CD14-positive monocyte (primary cell): ENCODE measurements at regions not wholly inside any gene's neighbourhood (a gene's known extent, or its start where the extent isn't known, plus 50 kb on each side); places are given as distances from the start of the nearest gene placed in this dataset.

Source experiments
- DNase-seq, 3 donors: peaks; one replicate each; pipeline ENCODE4 v3.0.0-alpha.2; 2011 to 2022
- H2AFZ ChIP-seq: 2 replicates; pipeline ENCODE4 v1.6.0; 2012; ENCODE audit warnings: mild to moderate bottlenecking, low read depth, low read length, inconsistent platforms; ENCODE audit not compliant: insufficient read depth, poor library complexity, severe bottlenecking
- H3K27ac ChIP-seq, 2 donors: 1 replicate in 1 of 2; 2 replicates in 1 of 2; pipeline ENCODE4 v1.5.1; 2012 to 2013; ENCODE audit warnings: low read length in 2 of 2, control low read depth in 1 of 2, inconsistent platforms in 1 of 2, low read depth in 1 of 2, mild to moderate bottlenecking in 1 of 2
- H3K27me3 ChIP-seq, 2 donors: one replicate each; pipeline versions ENCODE4 v1.6.0 to v1.6.1; 2011 to 2013; ENCODE audit warnings: low read length in 2 of 2; ENCODE audit not compliant: control insufficient read depth in 2 of 2, insufficient read depth in 2 of 2
- H3K36me3 ChIP-seq, 2 donors: replicated peaks in 1 of 2; 1 replicate in 1 of 2; 2 replicates in 1 of 2; pipeline versions ENCODE4 v1.5.1 to v1.6.1; 2012 to 2013; ENCODE audit warnings: low read length in 2 of 2, control low read depth in 1 of 2, inconsistent platforms in 1 of 2, mild to moderate bottlenecking in 1 of 2; ENCODE audit not compliant: insufficient read depth in 2 of 2, control insufficient read depth in 1 of 2
- H3K4me1 ChIP-seq, 2 donors: 1 replicate in 1 of 2; 2 replicates in 1 of 2; pipeline versions ENCODE4 v1.5.1 to v1.6.1; 2012 to 2013; ENCODE audit warnings: low read length in 2 of 2, control low read depth in 1 of 2, inconsistent platforms in 1 of 2, mild to moderate bottlenecking in 1 of 2, moderate library complexity in 1 of 2; ENCODE audit not compliant: insufficient read depth in 2 of 2, control insufficient read depth in 1 of 2
- H3K4me2 ChIP-seq: replicated peaks from 2 replicates; pipeline ENCODE3; 2012; ENCODE audit warnings: low read length, moderate library complexity, mild to moderate bottlenecking; ENCODE audit not compliant: poor library complexity, severe bottlenecking; ENCODE audit errors: extremely low read depth
- H3K4me3 ChIP-seq, 3 experiments: fragments of 200-600 bp in 1 of 3; sonication (generic) in 1 of 3; replicated peaks in 1 of 3; 1 replicate in 2 of 3; 2 replicates in 1 of 3; pipeline ENCODE4 v1.5.1; 2011 to 2013; ENCODE audit warnings: low read length in 3 of 3, mild to moderate bottlenecking in 3 of 3, control low read depth in 2 of 3, low read depth in 2 of 3, inconsistent platforms in 1 of 3, moderate library complexity in 1 of 3
- H3K79me2 ChIP-seq: 2 replicates; pipeline ENCODE4 v1.6.0; 2012; ENCODE audit warnings: mild to moderate bottlenecking, control low read depth, inconsistent platforms, low read length, moderate library complexity; ENCODE audit not compliant: insufficient read depth
- H3K9ac ChIP-seq: 2 replicates; pipeline ENCODE4 v1.6.0; 2017; ENCODE audit warnings: low read length, mild to moderate bottlenecking; ENCODE audit not compliant: insufficient read depth, poor library complexity, severe bottlenecking
- H3K9me3 ChIP-seq, 2 donors: replicated peaks in 1 of 2; 1 replicate in 1 of 2; 2 replicates in 1 of 2; pipeline versions ENCODE4 v1.5.1 to v1.6.1; 2012 to 2013; ENCODE audit warnings: low read length in 2 of 2, control low read depth in 1 of 2; ENCODE audit not compliant: control insufficient read depth in 1 of 2, insufficient read depth in 1 of 2
- H4K20me1 ChIP-seq: 2 replicates; pipeline ENCODE4 v1.6.0; 2012; ENCODE audit warnings: mild to moderate bottlenecking, low read length, control low read depth, moderate library complexity; ENCODE audit not compliant: insufficient read depth
- H3K27ac Mint-ChIP-seq, 7 donors: one replicate each; pipeline ENCODE4 v1.8.0; 2020; ENCODE audit warnings: mild to moderate bottlenecking in 7 of 7, mixed read lengths in 7 of 7, moderate library complexity in 6 of 7, inconsistent platforms in 2 of 7
- H3K27me3 Mint-ChIP-seq, 3 donors: one replicate each; pipeline ENCODE4 v1.8.0; 2021 to 2022; ENCODE audit warnings: low read depth in 3 of 3, mild to moderate bottlenecking in 3 of 3, mixed read lengths in 3 of 3, moderate library complexity in 3 of 3, inconsistent platforms in 1 of 3
- H3K36me3 Mint-ChIP-seq, 2 donors: one replicate each; pipeline ENCODE4 v1.8.0; 2020; ENCODE audit warnings: mixed read lengths in 2 of 2, inconsistent platforms in 1 of 2, mild to moderate bottlenecking in 1 of 2
- H3K4me1 Mint-ChIP-seq: one replicate; pipeline ENCODE4 v1.8.0; 2020; ENCODE audit warnings: mild to moderate bottlenecking, mixed read lengths
- H3K4me3 Mint-ChIP-seq, 2 donors: one replicate each; pipeline ENCODE4 v1.8.0; 2020; ENCODE audit warnings: mild to moderate bottlenecking in 2 of 2, mixed read lengths in 2 of 2, moderate library complexity in 1 of 2
- H3K9me3 Mint-ChIP-seq, 7 donors: one replicate each; pipeline ENCODE4 v1.8.0; 2020 to 2022; ENCODE audit warnings: mixed read lengths in 7 of 7, mild to moderate bottlenecking in 6 of 7, moderate library complexity in 6 of 7, inconsistent platforms in 2 of 7
- WGBS: methylation state at CpG from one replicate; pipeline ENCODE4 v1.1.5; 2013; ENCODE audit warnings: missing lambda C conversion rate; ENCODE audit not compliant: insufficient coverage; 5-methylcytosine and 5-hydroxymethylcytosine counted together
- intact Hi-C, 2 donors: fragments of 100-400 bp; cut with micrococcal nuclease; formaldehyde crosslinking; loops; one replicate each; pipeline versions ENCODE4 v1.15.0 to v1.15.1; 2023
- TF ChIP-seq, protein P1 (sequence below): fragments of 200-600 bp; IDR thresholded peaks from one replicate; pipeline ENCODE4 v1.8.0; 2022; ENCODE audit warnings: antibody characterized with exemption, mild to moderate bottlenecking

- no peak for DNase-seq
- H3K27ac Mint-ChIP-seq: no peak overlapping the region
- no peak overlapping the region for H3K9ac ChIP-seq
- peaks cover 0 to 7% (median 1%) of the 10 kb centered on the region in 3 donors for H3K27me3 Mint-ChIP-seq
- H3K4me3 Mint-ChIP-seq: no peak overlapping the region
- WGBS: 77% methylated on average over 3 of the region's 7 CpGs
- TF ChIP-seq, protein P1, sequence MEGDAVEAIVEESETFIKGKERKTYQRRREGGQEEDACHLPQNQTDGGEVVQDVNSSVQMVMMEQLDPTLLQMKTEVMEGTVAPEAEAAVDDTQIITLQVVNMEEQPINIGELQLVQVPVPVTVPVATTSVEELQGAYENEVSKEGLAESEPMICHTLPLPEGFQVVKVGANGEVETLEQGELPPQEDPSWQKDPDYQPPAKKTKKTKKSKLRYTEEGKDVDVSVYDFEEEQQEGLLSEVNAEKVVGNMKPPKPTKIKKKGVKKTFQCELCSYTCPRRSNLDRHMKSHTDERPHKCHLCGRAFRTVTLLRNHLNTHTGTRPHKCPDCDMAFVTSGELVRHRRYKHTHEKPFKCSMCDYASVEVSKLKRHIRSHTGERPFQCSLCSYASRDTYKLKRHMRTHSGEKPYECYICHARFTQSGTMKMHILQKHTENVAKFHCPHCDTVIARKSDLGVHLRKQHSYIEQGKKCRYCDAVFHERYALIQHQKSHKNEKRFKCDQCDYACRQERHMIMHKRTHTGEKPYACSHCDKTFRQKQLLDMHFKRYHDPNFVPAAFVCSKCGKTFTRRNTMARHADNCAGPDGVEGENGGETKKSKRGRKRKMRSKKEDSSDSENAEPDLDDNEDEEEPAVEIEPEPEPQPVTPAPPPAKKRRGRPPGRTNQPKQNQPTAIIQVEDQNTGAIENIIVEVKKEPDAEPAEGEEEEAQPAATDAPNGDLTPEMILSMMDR: no peak
- H3K27me3 ChIP-seq: no peaks in the 10 kb centered on the region
- H3K4me3 ChIP-seq: no peak overlapping the region
- no peaks in the 10 kb centered on the region for H3K9me3 ChIP-seq
- intact Hi-C loops: loop anchor here (5.0 kb wide), 2 partner anchors 144 to 149 kb away; no protein-coding TSS in a partner anchor
- no peaks in the 10 kb centered on the region for H4K20me1 ChIP-seq
- H3K36me3 Mint-ChIP-seq: no peaks in the 10 kb centered on the region
- no peaks in the 10 kb centered on the region for H3K36me3 ChIP-seq
- no peaks in the 10 kb centered on the region for H3K79me2 ChIP-seq
- no peak overlapping the region for H3K27ac ChIP-seq
- no peak overlapping the region for H3K4me2 ChIP-seq
- H3K4me1 Mint-ChIP-seq: peaks cover 35% of the 10 kb centered on the region
- no peak overlapping the region for H2AFZ ChIP-seq
- no peaks in the 10 kb centered on the region for H3K9me3 Mint-ChIP-seq
- H3K4me1 ChIP-seq: peaks cover 13 to 27% of the 10 kb centered on the region in 2 donors
Observed at GRCh38 chr9:761176-761792, 80.2 kb upstream of the DMRT1 start.

DNA sequence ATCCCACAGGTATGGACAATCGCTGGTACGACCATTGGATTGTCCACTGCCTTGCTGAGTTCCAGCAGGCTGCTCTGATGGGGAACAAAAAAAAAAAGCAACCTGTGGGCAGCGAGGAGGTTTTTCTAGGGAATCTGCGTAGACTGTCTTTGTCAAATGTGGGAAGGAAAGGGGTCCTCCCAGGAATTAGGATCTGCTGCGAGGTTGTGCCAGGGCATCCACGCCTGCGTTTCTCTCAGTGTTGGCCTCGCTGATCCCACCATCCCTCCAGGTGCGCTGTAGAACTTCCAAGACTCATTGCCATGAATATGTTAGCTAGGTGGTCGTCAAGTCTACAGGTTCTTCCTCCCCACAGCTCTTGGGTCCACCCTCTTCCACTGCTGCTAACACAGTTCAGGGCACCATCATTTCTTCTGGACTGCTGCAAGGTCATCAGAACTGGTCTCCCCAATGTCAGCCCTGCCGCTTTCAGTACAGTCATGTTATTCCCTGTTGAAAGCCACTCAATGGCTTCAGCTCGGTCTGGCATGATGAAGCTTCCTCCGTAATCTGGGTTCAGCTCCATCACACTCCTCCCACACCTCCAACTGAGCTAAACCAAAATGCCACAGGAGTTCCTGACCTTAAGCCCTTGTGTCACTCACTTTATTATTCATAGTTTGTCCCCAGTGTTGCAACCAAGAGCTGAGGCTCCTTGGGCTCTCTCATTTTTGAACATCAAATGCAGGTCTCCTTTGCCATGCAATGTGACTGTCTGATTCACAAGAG, 79.5 kb upstream of the DMRT1 start:
- Histone ChIP-seq H3K27me3 (no peaks in the 10 kb centered on the region), H4K20me1 (no peaks in the 10 kb centered on the region), H3K4me3 (no peak overlapping the region), H3K36me3 (no peaks in the 10 kb centered on the region), H3K9ac (no peak overlapping the region), H2AFZ (no peak overlapping the region), H3K27ac (no peak overlapping the region), H3K9me3 (peaks cover 0 to 4% of the 10 kb centered on the region in 2 donors), H3K4me1 (peaks cover 7 to 20% of the 10 kb centered on the region in 2 donors), H3K4me2 (no peak overlapping the region), H3K79me2 (no peaks in the 10 kb centered on the region)
- Mint-ChIP-seq H3K4me1 (peaks cover 28% of the 10 kb centered on the region), H3K4me3 (peak overlapping the region in 1 of 2 donors; percentile 44), H3K9me3 (no peaks in the 10 kb centered on the region), H3K27ac (peak overlapping the region in 1 of 7 donors; percentile 64), H3K27me3 (peaks cover 0 to 7% (median 1%) of the 10 kb centered on the region in 3 donors), H3K36me3 (no peaks in the 10 kb centered on the region)
- WGBS: 95% methylated on average over 11 of the region's 13 CpGs
- TF ChIP-seq, protein P1: no peak
- intact Hi-C loops: loop anchor here (5.0 kb wide), 2 partner anchors 145 to 150 kb away; no protein-coding TSS in a partner anchor
- DNase-seq: no peak
